ENCODE measurements at regions not wholly inside any gene's neighbourhood (a gene's known extent, or its start where the extent isn't known, plus 50 kb on each side); places are given as distances from the start of the nearest gene placed in this dataset.

DNA sequence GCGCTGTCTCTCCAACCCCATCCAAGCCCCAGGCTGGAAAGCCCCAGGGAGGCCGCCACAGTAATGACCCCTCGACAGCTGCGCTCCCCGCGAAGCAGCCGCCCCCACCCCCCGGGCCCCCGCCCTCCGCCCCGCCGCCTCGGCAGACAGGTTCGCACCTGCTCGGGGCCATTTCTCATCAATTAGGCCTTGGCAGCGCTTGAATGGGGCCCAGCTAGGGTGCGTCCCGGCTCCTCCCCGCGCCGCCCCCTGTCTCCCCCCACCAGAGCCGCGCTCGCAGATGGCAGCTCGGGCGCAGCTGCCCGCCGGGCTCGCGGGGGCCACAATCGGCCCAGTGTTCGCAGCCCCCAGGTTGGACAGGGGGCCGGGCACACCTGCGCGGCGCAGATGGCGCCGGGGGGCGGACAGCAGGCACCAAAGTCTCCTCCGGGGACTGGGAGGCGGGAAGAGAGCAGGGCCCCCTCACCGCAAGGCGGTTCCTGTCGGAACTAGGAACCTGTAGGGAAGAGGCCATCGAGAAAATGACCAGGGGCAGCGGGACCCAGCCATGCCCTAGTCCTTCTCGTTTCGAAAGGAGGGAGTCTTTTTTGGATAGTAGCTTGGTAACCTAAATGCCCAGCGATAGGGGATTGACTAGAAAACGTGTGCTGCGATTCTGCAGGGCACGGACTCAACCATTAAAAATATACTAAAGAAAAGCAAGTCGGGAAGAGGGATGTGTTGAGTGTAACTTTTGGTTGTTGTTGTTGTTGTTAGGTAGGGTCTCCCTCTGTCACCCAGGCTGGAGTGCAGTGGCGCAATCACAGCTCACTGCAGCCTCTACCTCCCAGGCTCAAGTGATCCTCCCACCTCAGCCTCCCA is 83.2 kb upstream of the EYA2 start:
- DNase-seq, result no peak

- DNase-seq, result no peak
Observed at GRCh38 chr20:46814366-46815232, 80.0 kb upstream of the EYA2 start.

GRCh38 chr20:46816097-46816496 is 78.5 kb upstream of the EYA2 start:
- no peak for DNase-seq

GRCh38 chr20:46816886-46817638 is 77.6 kb upstream of the EYA2 start:
- DNase-seq, result no peak

DNA sequence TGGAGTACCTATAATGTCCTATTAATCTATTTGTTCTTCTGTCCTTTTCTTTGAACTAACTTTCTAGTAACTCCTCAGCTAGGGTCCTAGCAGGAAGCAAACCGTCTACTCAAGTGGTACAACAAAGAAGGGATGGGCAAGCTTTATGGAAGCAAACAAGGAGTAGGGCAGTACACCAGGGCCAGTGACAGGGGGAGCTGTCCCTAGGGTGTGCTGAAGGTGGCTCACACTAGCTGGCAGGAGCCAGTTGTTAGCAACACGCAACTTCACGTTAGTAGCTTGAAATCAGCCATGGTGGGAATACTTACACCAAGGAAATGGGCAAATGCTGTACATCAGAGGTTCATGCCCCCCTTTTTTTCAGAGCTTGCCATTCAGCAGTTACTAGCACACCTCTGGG is 74.0 kb upstream of the EYA2 start:
- DNase-seq, result no peak

DNA sequence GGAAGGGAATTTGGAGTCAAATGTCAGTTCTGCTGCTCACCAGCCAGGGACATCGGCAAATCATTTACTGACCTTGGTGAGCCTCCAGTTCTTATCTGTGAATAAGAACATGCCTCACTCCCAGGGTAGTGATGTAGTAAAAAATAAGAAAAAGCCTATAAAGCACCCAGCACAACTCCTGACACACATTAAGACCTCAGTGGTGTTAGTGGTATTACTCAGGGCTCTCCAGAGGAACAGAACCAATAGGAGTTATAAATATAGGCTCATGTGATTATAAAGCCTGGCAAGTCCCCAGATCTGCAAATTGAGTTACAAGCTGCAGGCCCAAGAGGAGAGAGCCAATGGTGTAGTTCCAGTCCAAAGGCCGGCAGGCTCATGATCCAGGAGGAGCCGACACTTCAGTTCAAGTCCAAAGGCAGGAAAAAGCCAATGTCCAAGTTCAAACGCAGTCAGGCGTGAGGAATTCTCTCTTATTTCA is 71.3 kb upstream of the EYA2 start:
- peak; percentile 70 for DNase-seq

- DNase-seq, result no peak
Observed at GRCh38 chr20:46823753-46824152, 70.9 kb upstream of the EYA2 start.

DNA sequence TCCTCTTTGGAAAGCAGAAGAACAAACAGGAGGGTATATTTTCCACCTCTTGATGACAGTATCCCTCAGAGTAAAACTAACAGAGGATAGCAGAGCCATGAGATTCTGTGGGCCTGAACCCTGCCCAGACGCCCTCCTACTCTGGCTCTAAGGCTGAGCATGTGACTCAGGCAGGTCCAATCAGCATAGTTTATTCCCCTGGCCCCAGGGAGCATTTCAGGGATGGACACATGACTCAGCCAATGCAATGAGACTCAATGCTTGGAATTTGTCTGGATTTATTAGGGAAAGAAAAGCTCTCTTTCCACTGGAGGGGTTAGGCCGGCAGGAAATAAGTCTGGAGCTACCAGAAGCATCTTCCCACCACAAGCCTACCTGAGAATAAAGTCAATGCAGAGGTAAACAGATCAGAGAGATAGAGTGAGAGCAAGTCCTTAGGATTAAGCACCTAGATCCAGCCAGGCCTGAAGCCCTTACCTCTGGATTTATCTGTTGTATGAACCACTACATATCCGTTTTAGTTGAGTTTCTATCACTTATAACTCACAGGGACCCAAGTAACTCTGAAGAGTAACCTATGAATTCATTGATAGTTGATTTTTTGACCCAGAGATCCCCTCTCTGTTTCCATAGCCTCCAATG is 68.2 kb upstream of the EYA2 start:
- DNase-seq, result no peak

DNA sequence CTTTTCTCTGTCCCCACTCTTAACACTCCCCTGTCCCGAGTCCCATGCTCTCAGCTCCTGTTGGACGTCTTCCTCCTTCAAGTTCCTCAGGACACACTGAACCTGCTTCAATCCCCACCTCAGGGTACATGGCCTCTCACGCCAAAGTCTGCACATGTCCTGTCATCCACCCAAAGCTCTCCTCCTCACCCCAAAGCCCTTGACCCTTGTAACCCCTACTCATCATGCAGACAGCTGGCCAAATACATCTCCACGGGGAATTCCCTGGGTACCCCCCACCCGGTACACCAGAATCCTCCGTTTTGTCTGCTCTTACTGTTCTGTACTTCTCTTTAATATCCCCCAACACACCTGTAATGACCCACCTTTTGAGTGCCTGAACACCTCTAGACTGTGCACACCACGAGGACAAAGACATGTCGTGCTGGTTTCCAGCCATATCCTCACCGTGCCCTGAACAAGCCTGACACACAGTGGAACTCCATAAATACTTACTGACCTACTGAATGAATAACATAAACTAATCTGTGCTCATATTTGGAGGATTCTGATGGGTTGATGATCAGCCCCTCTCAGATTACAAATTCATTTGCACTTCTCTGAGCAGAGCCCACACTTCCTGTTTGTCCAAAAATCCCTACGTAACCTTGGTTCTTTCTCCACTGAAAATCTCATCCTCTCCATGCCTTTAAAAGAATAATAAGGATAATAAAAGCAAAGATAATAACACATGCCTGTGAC is 66.8 kb upstream of the EYA2 start:
- no peak for DNase-seq

DNA sequence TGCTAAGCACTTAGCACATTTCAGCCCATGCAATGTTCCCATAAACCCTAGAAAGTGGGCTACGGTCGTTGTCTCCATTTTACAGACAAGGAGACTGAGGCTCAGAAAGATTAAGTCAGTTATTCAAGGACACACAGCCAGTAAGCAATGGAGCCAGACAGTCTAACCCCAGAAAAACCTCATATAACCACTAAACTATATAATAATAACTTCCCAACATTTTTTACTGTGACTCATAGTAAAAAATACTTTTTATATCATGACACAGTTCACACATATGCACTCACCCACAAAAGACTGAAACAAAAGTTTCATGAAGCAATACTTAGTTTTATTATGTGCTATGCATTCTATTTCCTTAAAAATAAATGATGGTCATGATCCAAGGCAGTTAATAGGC is 66.2 kb upstream of the EYA2 start:
- no peak for DNase-seq

GRCh38 chr20:46830886-46831632 is 63.6 kb upstream of the EYA2 start:
- no peak for DNase-seq

- no peak for DNase-seq
Observed at GRCh38 chr20:46831633-46832011, 63.0 kb upstream of the EYA2 start.

GRCh38 chr20:46832555-46832954 is 62.1 kb upstream of the EYA2 start:
- no peak for DNase-seq

- DNase-seq, result no peak
Observed at GRCh38 chr20:46833360-46833759, 61.3 kb upstream of the EYA2 start.

- DNase-seq, result no peak
Observed at GRCh38 chr20:46835418-46835817, 59.2 kb upstream of the EYA2 start.

DNA sequence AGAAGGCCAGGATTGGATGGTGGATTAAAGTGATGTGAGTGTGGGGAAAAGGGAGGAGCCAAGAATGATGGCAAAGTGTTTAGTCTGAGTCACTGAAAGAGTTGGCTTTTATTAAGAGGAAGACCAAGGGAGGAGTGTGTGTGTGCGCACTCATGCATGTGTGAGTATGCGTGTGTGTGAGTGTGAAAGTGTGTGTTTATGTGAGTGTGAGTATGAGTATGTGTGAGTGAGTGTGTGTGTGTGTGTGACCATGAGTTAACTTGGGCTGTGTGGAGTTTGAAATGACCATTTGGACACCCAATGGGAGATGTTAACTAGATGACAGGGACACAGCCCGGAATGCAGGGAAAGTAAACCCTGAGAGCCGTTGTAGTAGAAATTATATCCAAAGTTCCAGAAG is 57.6 kb upstream of the EYA2 start:
- DNase-seq, result no peak

DNA sequence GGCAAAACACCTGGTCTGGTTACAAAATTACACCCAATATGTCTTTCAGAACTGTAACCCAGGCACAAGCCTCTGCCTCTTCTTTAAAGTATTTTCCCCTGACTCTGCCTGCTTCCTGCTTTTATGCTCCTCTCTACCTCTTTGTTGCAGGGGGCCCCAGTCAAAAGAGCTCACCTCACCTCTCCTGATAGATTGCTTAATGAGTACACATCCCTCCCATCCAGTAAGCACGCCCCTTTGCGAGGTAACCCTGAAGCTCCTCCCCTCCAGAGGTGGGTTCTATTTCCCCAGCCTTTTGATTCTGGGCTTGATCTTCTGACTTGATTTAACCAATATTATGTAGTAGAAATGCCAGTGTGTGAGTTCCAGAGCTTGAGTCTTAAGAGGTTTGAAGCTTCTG is 56.6 kb upstream of the EYA2 start:
- DNase-seq, result no peak

GRCh38 chr20:46840054-46840729 is 54.5 kb upstream of the EYA2 start:
- no peak for DNase-seq
